ENCODE measurements at regions not wholly inside any gene's neighbourhood (a gene's known extent, or its start where the extent isn't known, plus 50 kb on each side); places are given as distances from the start of the nearest gene placed in this dataset.

GRCh38 chr2:45281311-45281710 lies 272.1 kb upstream of the SIX2 start:
- ATAC-seq: no peak
- TF ChIP-seq SNAI2 (CRISPR knock-in tag; IDR thresholded peaks at IDR 0.05) (no peak), GLIS3 (CRISPR knock-in tag; IDR thresholded peaks at IDR 0.05) (no peak), ZFP3 (CRISPR knock-in tag; IDR thresholded peaks at IDR 0.05) (no peak), CREB5 (CRISPR knock-in tag; IDR thresholded peaks at IDR 0.05; ENCODE audit: low read depth) (no peak), PATZ1 (CRISPR knock-in tag; IDR thresholded peaks at IDR 0.05; ENCODE audit: borderline replicate concordance) (no peak), TOX (CRISPR knock-in tag; IDR thresholded peaks at IDR 0.05; ENCODE audit: borderline replicate concordance) (no peak), ARNTL (CRISPR knock-in tag; IDR thresholded peaks at IDR 0.05; ENCODE audit: borderline replicate concordance, low read depth) (no peak), ZC3H10 (CRISPR knock-in tag; IDR thresholded peaks at IDR 0.05) (no peak), RARB (CRISPR knock-in tag; IDR thresholded peaks at IDR 0.05) (no peak), ZNF565 (CRISPR knock-in tag; conservative IDR thresholded peaks at IDR 0.05; ENCODE audit: low read depth) (no peak), ESRRG (CRISPR knock-in tag; IDR thresholded peaks at IDR 0.05) (no peak), PPARA (CRISPR knock-in tag; IDR thresholded peaks at IDR 0.05; ENCODE audit: borderline replicate concordance) (no peak), CSDC2 (CRISPR knock-in tag; IDR thresholded peaks at IDR 0.05) (no peak), OSR1 (CRISPR knock-in tag; IDR thresholded peaks at IDR 0.05) (no peak), CSRNP3 (CRISPR knock-in tag; IDR thresholded peaks at IDR 0.05) (no peak), BACH2 (CRISPR knock-in tag; IDR thresholded peaks at IDR 0.05; ENCODE audit: borderline replicate concordance) (no peak), TSHZ2 (CRISPR knock-in tag; IDR thresholded peaks at IDR 0.05) (no peak), ZNF8 (CRISPR knock-in tag; IDR thresholded peaks at IDR 0.05) (no peak)

GRCh38 chr2:45280794-45281193 lies 271.5 kb upstream of the SIX2 start:
- no peak for ATAC-seq

GRCh38 chr2:45279356-45279755 lies 270.1 kb upstream of the SIX2 start:
- ATAC-seq: no peak
- TF ChIP-seq ZC3H10 (CRISPR knock-in tag; IDR thresholded peaks at IDR 0.05): no peak
- TF ChIP-seq ZFP3 (CRISPR knock-in tag; IDR thresholded peaks at IDR 0.05): no peak
- TF ChIP-seq GLIS3 (CRISPR knock-in tag; IDR thresholded peaks at IDR 0.05): no peak
- no peak for TF ChIP-seq CREB5 (CRISPR knock-in tag; IDR thresholded peaks at IDR 0.05; ENCODE audit: low read depth)
- TF ChIP-seq ZNF565 (CRISPR knock-in tag; conservative IDR thresholded peaks at IDR 0.05; ENCODE audit: low read depth): no peak
- no peak for TF ChIP-seq ISL1 (CRISPR knock-in tag; IDR thresholded peaks at IDR 0.05)
- no peak for TF ChIP-seq CSRNP3 (CRISPR knock-in tag; IDR thresholded peaks at IDR 0.05)
- no peak for TF ChIP-seq SNAI2 (CRISPR knock-in tag; IDR thresholded peaks at IDR 0.05)
- TF ChIP-seq ESRRG (CRISPR knock-in tag; IDR thresholded peaks at IDR 0.05): no peak
- no peak for TF ChIP-seq OSR1 (CRISPR knock-in tag; IDR thresholded peaks at IDR 0.05)
- TF ChIP-seq ARNTL (CRISPR knock-in tag; IDR thresholded peaks at IDR 0.05; ENCODE audit: borderline replicate concordance, low read depth): no peak
- TF ChIP-seq BACH2 (CRISPR knock-in tag; IDR thresholded peaks at IDR 0.05; ENCODE audit: borderline replicate concordance): no peak

More at GRCh38 chr2:45280794-45281193, 271.5 kb upstream of the SIX2 start:
- TF ChIP-seq PPARA (CRISPR knock-in tag; IDR thresholded peaks at IDR 0.05; ENCODE audit: borderline replicate concordance): no peak
